ENCODE measurements at regions not wholly inside any gene's neighbourhood (a gene's known extent, or its start where the extent isn't known, plus 50 kb on each side); places are given as distances from the start of the nearest gene placed in this dataset.

GRCh38 chr10:29897999-29898716 is 161.2 kb downstream of the JCAD start:
- H3K4me3 ChIP-seq (ENCODE audit: low read depth, low read length) = no peak overlapping the region
- TF ChIP-seq CTCF (IDR thresholded peaks at IDR 0.05; ENCODE audit: low read depth, low read length) = no peak

GRCh38 chr10:29897430-29897829 is 162.0 kb downstream of the JCAD start:
- TF ChIP-seq CTCF (IDR thresholded peaks at IDR 0.05; ENCODE audit: low read depth, low read length) = no peak
- no peak overlapping the region for H3K4me3 ChIP-seq (ENCODE audit: low read depth, low read length)

- TF ChIP-seq CTCF (IDR thresholded peaks at IDR 0.05; ENCODE audit: low read depth, low read length) = no peak
- H3K4me3 ChIP-seq (ENCODE audit: low read depth, low read length) = no peak overlapping the region
Measured at GRCh38 chr10:29896053-29896452, 163.3 kb downstream of the JCAD start.

- H3K4me3 ChIP-seq (ENCODE audit: low read depth, low read length) = peak overlapping the region; percentile 1; the same call in 1 of the 2 replicates
- no peak for TF ChIP-seq CTCF (IDR thresholded peaks at IDR 0.05; ENCODE audit: low read depth, low read length)
Measured at GRCh38 chr10:29895456-29895855, 163.9 kb downstream of the JCAD start.

- TF ChIP-seq CTCF (IDR thresholded peaks at IDR 0.05; ENCODE audit: low read depth, low read length) = no peak
- no peak overlapping the region for H3K4me3 ChIP-seq (ENCODE audit: low read depth, low read length)
Measured at GRCh38 chr10:29888321-29888720, 171.1 kb downstream of the JCAD start.

GRCh38 chr10:29886299-29886698 is 173.1 kb downstream of the JCAD start:
- TF ChIP-seq CTCF (IDR thresholded peaks at IDR 0.05; ENCODE audit: low read depth, low read length) = no peak
- no peak overlapping the region for H3K4me3 ChIP-seq (ENCODE audit: low read depth, low read length)

GRCh38 chr10:29883231-29883630 is 176.2 kb downstream of the JCAD start:
- H3K4me3 ChIP-seq (ENCODE audit: low read depth, low read length) = no peak overlapping the region
- TF ChIP-seq CTCF (IDR thresholded peaks at IDR 0.05; ENCODE audit: low read depth, low read length) = no peak

Data from WI38 (cell line).